KMS-11 (cell line): ENCODE measurements at regions not wholly inside any gene's neighbourhood (a gene's known extent, or its start where the extent isn't known, plus 50 kb on each side); places are given as distances from the start of the nearest gene placed in this dataset.

Experiments used
- H2AFZ ChIP-seq: fragments of 200-600 bp; sonication (generic); 2 replicates; pipeline ENCODE4 v1.6.1; 2016; ENCODE audit warnings: antibody characterized with exemption, mixed run types, low read depth
- H3K27ac ChIP-seq: fragments of 200-600 bp; sonication (generic); 2 replicates; pipeline ENCODE4 v1.6.1; 2016; ENCODE audit warnings: mild to moderate bottlenecking, mixed run types
- H3K27me3 ChIP-seq: fragments of 200-600 bp; sonication (generic); 2 replicates; pipeline ENCODE4 v1.6.1; 2017; ENCODE audit warnings: mild to moderate bottlenecking, low read depth, mixed run types, moderate library complexity; ENCODE audit not compliant: insufficient read depth
- H3K36me3 ChIP-seq: fragments of 200-600 bp; sonication (generic); 2 replicates; pipeline ENCODE4 v1.6.1; 2017; ENCODE audit warnings: mild to moderate bottlenecking, mixed run types; ENCODE audit not compliant: insufficient read depth
- H3K4me1 ChIP-seq: fragments of 200-600 bp; sonication (generic); 2 replicates; pipeline ENCODE4 v1.6.1; 2016; ENCODE audit warnings: mild to moderate bottlenecking, low read depth, mixed run types; ENCODE audit not compliant: poor library complexity, severe bottlenecking
- H3K4me2 ChIP-seq: fragments of 200-600 bp; sonication (generic); 2 replicates; pipeline ENCODE4 v1.7.0; 2016; ENCODE audit warnings: mild to moderate bottlenecking, mixed run types
- H3K4me3 ChIP-seq: fragments of 200-600 bp; sonication (generic); IDR thresholded peaks from 2 replicates; pipeline ENCODE4 v1.6.1; 2017; ENCODE audit warnings: low read depth, low read length, mixed read lengths; ENCODE audit not compliant: insufficient read depth
- H3K79me2 ChIP-seq: fragments of 200-600 bp; sonication (generic); 2 replicates; pipeline ENCODE4 v1.6.1; 2016; ENCODE audit warnings: low read depth, mixed run types; ENCODE audit not compliant: insufficient read depth
- H3K9ac ChIP-seq: fragments of 200-600 bp; sonication (generic); 2 replicates; pipeline ENCODE4 v1.6.1; 2016; ENCODE audit warnings: mild to moderate bottlenecking, mixed run types
- H4K20me1 ChIP-seq: fragments of 200-600 bp; sonication (generic); 2 replicates; pipeline ENCODE4 v1.6.1; 2016; ENCODE audit warnings: mild to moderate bottlenecking, mixed run types; ENCODE audit not compliant: insufficient read depth
- TF ChIP-seq, protein P1 (sequence below): fragments of 200-600 bp; sonication (generic); conservative IDR thresholded peaks from 2 replicates; pipeline ENCODE4 v1.6.1; 2017; ENCODE audit warnings: low read depth, mild to moderate bottlenecking, antibody characterized with exemption, low read length, moderate library complexity, mixed read lengths

DNA sequence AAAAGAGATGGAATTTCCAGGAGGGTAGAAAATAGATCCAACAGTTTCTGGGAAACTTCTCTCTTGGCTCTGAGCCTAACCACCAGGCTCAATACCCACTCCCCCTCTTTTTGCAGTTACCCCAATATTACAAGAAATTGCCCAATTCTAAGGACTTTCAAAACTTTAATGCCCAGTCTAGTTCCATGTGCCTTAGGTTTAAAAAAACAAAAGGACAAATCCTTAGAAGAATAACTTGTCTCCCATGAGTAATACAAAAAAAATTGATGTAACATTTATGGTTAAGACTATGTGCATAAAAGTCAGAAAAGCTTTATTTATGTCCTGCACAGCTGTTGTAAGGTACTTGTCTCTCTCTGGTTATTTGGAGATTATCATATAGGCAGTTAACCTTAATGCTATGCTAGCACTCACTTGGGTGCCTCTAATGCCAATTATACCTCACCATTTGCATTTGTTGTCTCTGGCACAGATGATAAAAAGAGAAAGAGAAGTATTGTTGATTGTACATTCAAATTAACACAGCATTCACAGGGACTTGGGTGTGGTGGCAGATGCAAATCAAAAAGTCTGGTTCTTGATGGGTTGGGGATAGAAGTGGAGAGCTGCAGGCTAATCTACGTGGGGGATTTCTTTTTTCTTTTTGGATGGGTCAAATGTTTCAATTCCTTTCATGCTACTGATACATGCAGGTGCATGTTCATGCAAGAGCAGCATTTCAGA, 159.4 kb downstream of the PIK3R1 start:
- Histone ChIP-seq H3K4me1 (peaks cover 5% of the 10 kb centered on the region), H3K27me3 (no peaks in the 10 kb centered on the region), H3K4me3 (no peak overlapping the region), H3K9ac (no peak overlapping the region), H3K4me2 (no peak overlapping the region), H3K79me2 (no peaks in the 10 kb centered on the region), H2AFZ (no peak overlapping the region), H4K20me1 (no peaks in the 10 kb centered on the region), H3K27ac (no peak overlapping the region), H3K36me3 (no peaks in the 10 kb centered on the region)
- TF ChIP-seq, protein P1, sequence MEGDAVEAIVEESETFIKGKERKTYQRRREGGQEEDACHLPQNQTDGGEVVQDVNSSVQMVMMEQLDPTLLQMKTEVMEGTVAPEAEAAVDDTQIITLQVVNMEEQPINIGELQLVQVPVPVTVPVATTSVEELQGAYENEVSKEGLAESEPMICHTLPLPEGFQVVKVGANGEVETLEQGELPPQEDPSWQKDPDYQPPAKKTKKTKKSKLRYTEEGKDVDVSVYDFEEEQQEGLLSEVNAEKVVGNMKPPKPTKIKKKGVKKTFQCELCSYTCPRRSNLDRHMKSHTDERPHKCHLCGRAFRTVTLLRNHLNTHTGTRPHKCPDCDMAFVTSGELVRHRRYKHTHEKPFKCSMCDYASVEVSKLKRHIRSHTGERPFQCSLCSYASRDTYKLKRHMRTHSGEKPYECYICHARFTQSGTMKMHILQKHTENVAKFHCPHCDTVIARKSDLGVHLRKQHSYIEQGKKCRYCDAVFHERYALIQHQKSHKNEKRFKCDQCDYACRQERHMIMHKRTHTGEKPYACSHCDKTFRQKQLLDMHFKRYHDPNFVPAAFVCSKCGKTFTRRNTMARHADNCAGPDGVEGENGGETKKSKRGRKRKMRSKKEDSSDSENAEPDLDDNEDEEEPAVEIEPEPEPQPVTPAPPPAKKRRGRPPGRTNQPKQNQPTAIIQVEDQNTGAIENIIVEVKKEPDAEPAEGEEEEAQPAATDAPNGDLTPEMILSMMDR, result no peak

DNA sequence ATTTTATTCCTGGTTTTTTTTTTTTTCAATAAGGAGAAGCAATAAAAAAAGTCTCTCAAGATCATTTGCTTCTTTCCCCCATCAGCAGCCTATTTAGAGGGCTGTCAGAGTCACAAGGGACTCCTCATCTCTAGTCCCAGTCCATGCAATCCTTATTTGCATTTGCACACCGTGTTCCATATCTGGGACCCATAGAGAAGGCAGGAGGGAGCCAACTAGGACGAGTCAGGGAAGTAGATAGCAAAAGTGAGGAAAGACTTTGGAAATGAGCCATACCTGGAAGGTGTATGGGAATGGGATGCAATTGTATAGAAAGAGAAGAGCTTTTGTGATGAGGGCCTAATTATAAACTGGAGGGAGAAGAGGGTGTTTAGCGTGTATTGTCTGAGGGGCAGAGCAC, 160.0 kb downstream of the PIK3R1 start:
- Histone ChIP-seq H3K4me1 (no peaks in the 10 kb centered on the region), H3K27me3 (no peaks in the 10 kb centered on the region), H3K9ac (no peak overlapping the region), H3K4me2 (no peak overlapping the region), H3K36me3 (no peaks in the 10 kb centered on the region), H3K79me2 (no peaks in the 10 kb centered on the region), H3K27ac (no peak overlapping the region), H3K4me3 (no peak overlapping the region), H4K20me1 (no peaks in the 10 kb centered on the region), H2AFZ (no peak overlapping the region)
- TF ChIP-seq, protein P1, result no peak

DNA sequence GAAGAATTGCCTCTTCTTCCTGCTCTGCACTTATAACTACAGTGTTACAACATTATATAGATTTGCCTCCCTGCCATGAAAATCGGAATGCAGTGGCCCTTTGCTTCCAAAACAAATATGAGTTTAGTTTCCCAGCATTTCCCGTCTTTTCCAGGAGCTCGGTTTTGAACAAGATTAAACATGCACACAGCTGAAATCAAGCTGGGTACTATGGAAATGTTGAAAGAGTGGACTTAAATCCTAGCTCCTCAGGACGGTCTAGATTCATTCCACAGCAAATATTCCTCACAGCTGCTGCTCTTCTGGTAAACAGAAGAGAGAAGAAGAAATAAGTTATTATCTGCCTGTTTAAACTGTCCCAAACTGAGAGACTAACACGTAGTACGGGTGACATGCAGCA, 161.4 kb downstream of the PIK3R1 start:
- H3K36me3 ChIP-seq, result no peaks in the 10 kb centered on the region
- no peaks in the 10 kb centered on the region for H4K20me1 ChIP-seq
- no peak overlapping the region for H2AFZ ChIP-seq
- TF ChIP-seq, protein P1, result no peak
- H3K27ac ChIP-seq, result no peak overlapping the region
- H3K4me2 ChIP-seq, result no peak overlapping the region
- H3K4me1 ChIP-seq, result no peaks in the 10 kb centered on the region
- H3K79me2 ChIP-seq, result no peaks in the 10 kb centered on the region
- no peak overlapping the region for H3K9ac ChIP-seq
- no peak overlapping the region for H3K4me3 ChIP-seq
- H3K27me3 ChIP-seq, result no peaks in the 10 kb centered on the region

DNA sequence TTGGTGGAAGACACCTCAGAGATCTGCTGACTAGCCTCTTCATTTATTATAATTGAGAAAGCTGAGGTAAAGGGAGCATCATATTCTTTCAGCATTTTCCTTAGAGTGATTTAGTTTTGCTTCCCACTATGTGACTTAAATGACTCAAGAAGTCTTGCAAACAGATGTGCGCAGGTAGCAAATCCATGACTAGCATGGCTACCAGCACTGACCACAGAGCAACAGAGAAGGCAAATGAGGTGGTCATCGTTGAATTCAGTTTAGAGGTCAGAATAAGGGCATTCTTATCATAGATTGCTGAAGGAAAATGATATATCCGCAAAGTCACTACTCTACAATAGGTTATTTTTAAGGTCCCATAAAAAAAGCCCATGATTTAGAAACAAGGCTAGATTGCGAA, 162.2 kb downstream of the PIK3R1 start:
- H3K79me2 ChIP-seq, result no peaks in the 10 kb centered on the region
- H2AFZ ChIP-seq, result no peak overlapping the region
- no peak overlapping the region for H3K4me2 ChIP-seq
- H4K20me1 ChIP-seq, result no peaks in the 10 kb centered on the region
- no peaks in the 10 kb centered on the region for H3K27me3 ChIP-seq
- H3K27ac ChIP-seq, result no peak overlapping the region
- TF ChIP-seq, protein P1, result no peak
- H3K4me1 ChIP-seq, result no peaks in the 10 kb centered on the region
- no peak overlapping the region for H3K4me3 ChIP-seq
- no peak overlapping the region for H3K9ac ChIP-seq
- no peaks in the 10 kb centered on the region for H3K36me3 ChIP-seq
